ENCODE measurements at regions not wholly inside any gene's neighbourhood (a gene's known extent, or its start where the extent isn't known, plus 50 kb on each side); places are given as distances from the start of the nearest gene placed in this dataset.
"Not testable (repeated sequence)": the region's sequence is repeated elsewhere in the genome, so short reads cannot be mapped to it uniquely, and the experiment has no call there.

GRCh38 chr4:131347816-131348215 is 1801.3 kb upstream of the PCDH10 start:
- no peak for DNase-seq (ENCODE audit: low read depth in 1 of 2, low spot score in 1 of 2)
- no peak for TF ChIP-seq POLR2A (IDR thresholded peaks at IDR 0.05; ENCODE audit: low read length)
- TF ChIP-seq GATA3 (IDR thresholded peaks at IDR 0.05; ENCODE audit: borderline replicate concordance): no peak
- no peak for TF ChIP-seq TP53 (CRISPR knock-in tag; IDR thresholded peaks at IDR 0.05)
- no peak for TF ChIP-seq RCOR1 (IDR thresholded peaks at IDR 0.05; ENCODE audit: low read depth, low read length)
- no peak for TF ChIP-seq CTCF (IDR thresholded peaks at IDR 0.05)
- no peak for TF ChIP-seq SMC3 (IDR thresholded peaks at IDR 0.05)
- no peak for TF ChIP-seq JUN (IDR thresholded peaks at IDR 0.05)
- no peak for TF ChIP-seq REST (IDR thresholded peaks at IDR 0.05)
- TF ChIP-seq E2F6 (IDR thresholded peaks at IDR 0.05; ENCODE audit: borderline replicate concordance, low read depth): no peak
- no peak for TF ChIP-seq MAZ (IDR thresholded peaks at IDR 0.05; ENCODE audit: borderline replicate concordance, low read depth, low read length)
- Histone ChIP-seq H3K4me2 (no peak overlapping the region), H3K9me3 (no peaks in the 10 kb centered on the region), H3K27ac (no peak overlapping the region), H3K4me3 (no peak overlapping the region), H3K4me1 (no peaks in the 10 kb centered on the region)
- no peak for FAIRE-seq
- WGBS (ENCODE audit: missing lambda C conversion rate): 18% methylated on average over 2 of the region's 2 CpGs
- POLR2A ChIA-PET: no interaction called here
- ATAC-seq: no peak
- CTCF ChIA-PET: no interaction called here

GRCh38 chr4:131348263-131348662 is 1800.8 kb upstream of the PCDH10 start:
- CTCF ChIA-PET: no interaction called here
- FAIRE-seq: no peak

GRCh38 chr4:131352371-131352770 is 1796.7 kb upstream of the PCDH10 start:
- FAIRE-seq; H3K27ac ChIP-seq; POLR2A ChIA-PET; DNase-seq (ENCODE audit: low read depth in 1 of 2, low spot score in 1 of 2); H3K9me3 ChIP-seq; H3K4me1 ChIP-seq; H3K4me3 ChIP-seq; CTCF ChIA-PET; ATAC-seq; H3K4me2 ChIP-seq: not testable (repeated sequence)
- WGBS (ENCODE audit: missing lambda C conversion rate): 66% methylated on average over 19 of the region's 19 CpGs

More at GRCh38 chr4:131348263-131348662, 1800.8 kb upstream of the PCDH10 start:
- H3K4me1 ChIP-seq: no peaks in the 10 kb centered on the region
- 24% methylated on average over 2 of the region's 2 CpGs for WGBS (ENCODE audit: missing lambda C conversion rate)
- POLR2A ChIA-PET: no interaction called here
- H3K27ac ChIP-seq: no peak overlapping the region
- H3K4me3 ChIP-seq: no peak overlapping the region
- H3K9me3 ChIP-seq: no peaks in the 10 kb centered on the region
- ATAC-seq (no peak), DNase-seq (ENCODE audit: low read depth in 1 of 2, low spot score in 1 of 2) (no peak)
- H3K4me2 ChIP-seq: no peak overlapping the region
- TF ChIP-seq ESRRA (IDR thresholded peaks at IDR 0.05; ENCODE audit: borderline replicate concordance, low read length): no peak
- TF ChIP-seq JUN (IDR thresholded peaks at IDR 0.05): no peak
- no peak for TF ChIP-seq NR3C1 (IDR thresholded peaks at IDR 0.05)
- no peak for TF ChIP-seq REST (IDR thresholded peaks at IDR 0.05)
- no peak for TF ChIP-seq EHMT2 (IDR thresholded peaks at IDR 0.05; ENCODE audit: low read depth)
- no peak for TF ChIP-seq POLR2A (IDR thresholded peaks at IDR 0.05; ENCODE audit: low read length)
- TF ChIP-seq CEBPB (IDR thresholded peaks at IDR 0.05): no peak
- no peak for TF ChIP-seq CHD2 (IDR thresholded peaks at IDR 0.05; ENCODE audit: low read length, partially characterized antibody)

All from A549 (cell line).